ENCODE measurements at regions not wholly inside any gene's neighbourhood (a gene's known extent, or its start where the extent isn't known, plus 50 kb on each side); places are given as distances from the start of the nearest gene placed in this dataset.

GRCh38 chr7:8923164-8923806, 489.9 kb downstream of the NXPH1 start:
- H3K4me1 ChIP-seq, result no peaks in the 10 kb centered on the region
- no peaks in the 10 kb centered on the region for H3K79me2 ChIP-seq
- no peaks in the 10 kb centered on the region for H3K27me3 ChIP-seq (ENCODE audit: control insufficient read depth, insufficient read depth, low read length)
- H3K4me2 ChIP-seq (ENCODE audit: low read length), result no peak overlapping the region
- no peak overlapping the region for H3K4me3 ChIP-seq (ENCODE audit: low read depth, low read length)
- no peak overlapping the region for H3K9ac ChIP-seq
- TF ChIP-seq, protein P1, sequence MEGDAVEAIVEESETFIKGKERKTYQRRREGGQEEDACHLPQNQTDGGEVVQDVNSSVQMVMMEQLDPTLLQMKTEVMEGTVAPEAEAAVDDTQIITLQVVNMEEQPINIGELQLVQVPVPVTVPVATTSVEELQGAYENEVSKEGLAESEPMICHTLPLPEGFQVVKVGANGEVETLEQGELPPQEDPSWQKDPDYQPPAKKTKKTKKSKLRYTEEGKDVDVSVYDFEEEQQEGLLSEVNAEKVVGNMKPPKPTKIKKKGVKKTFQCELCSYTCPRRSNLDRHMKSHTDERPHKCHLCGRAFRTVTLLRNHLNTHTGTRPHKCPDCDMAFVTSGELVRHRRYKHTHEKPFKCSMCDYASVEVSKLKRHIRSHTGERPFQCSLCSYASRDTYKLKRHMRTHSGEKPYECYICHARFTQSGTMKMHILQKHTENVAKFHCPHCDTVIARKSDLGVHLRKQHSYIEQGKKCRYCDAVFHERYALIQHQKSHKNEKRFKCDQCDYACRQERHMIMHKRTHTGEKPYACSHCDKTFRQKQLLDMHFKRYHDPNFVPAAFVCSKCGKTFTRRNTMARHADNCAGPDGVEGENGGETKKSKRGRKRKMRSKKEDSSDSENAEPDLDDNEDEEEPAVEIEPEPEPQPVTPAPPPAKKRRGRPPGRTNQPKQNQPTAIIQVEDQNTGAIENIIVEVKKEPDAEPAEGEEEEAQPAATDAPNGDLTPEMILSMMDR (IDR thresholded peaks at IDR 0.05), result no peak
- no peak overlapping the region for H2AFZ ChIP-seq
- no peak overlapping the region for H3K27ac ChIP-seq
- no peaks in the 10 kb centered on the region for H3K36me3 ChIP-seq (ENCODE audit: control insufficient read depth, insufficient read depth, low read length)
- no peaks in the 10 kb centered on the region for H3K9me3 ChIP-seq (ENCODE audit: control insufficient read depth, low read length)

- no peaks in the 10 kb centered on the region for H3K4me1 ChIP-seq
- no peaks in the 10 kb centered on the region for H3K79me2 ChIP-seq
- H3K4me2 ChIP-seq (ENCODE audit: low read length), result no peak overlapping the region
- no peak overlapping the region for H3K4me3 ChIP-seq (ENCODE audit: low read depth, low read length)
- H2AFZ ChIP-seq, result no peak overlapping the region
- no peaks in the 10 kb centered on the region for H3K27me3 ChIP-seq (ENCODE audit: control insufficient read depth, insufficient read depth, low read length)
- H3K27ac ChIP-seq, result no peak overlapping the region
- H3K36me3 ChIP-seq (ENCODE audit: control insufficient read depth, insufficient read depth, low read length), result no peaks in the 10 kb centered on the region
- H3K9ac ChIP-seq, result no peak overlapping the region
- no peaks in the 10 kb centered on the region for H3K9me3 ChIP-seq (ENCODE audit: control insufficient read depth, low read length)
- TF ChIP-seq, protein P1 (IDR thresholded peaks at IDR 0.05), result no peak
Observed at GRCh38 chr7:8931906-8932646, 498.7 kb downstream of the NXPH1 start.

- Histone ChIP-seq H3K4me1 (no peaks in the 10 kb centered on the region), H3K9me3 (ENCODE audit: control insufficient read depth, low read length) (no peaks in the 10 kb centered on the region), H2AFZ (no peak overlapping the region), H3K79me2 (no peaks in the 10 kb centered on the region), H3K4me3 (ENCODE audit: low read depth, low read length) (no peak overlapping the region), H3K4me2 (ENCODE audit: low read length) (no peak overlapping the region), H3K27ac (no peak overlapping the region), H3K36me3 (ENCODE audit: control insufficient read depth, insufficient read depth, low read length) (no peaks in the 10 kb centered on the region), H3K27me3 (ENCODE audit: control insufficient read depth, insufficient read depth, low read length) (no peaks in the 10 kb centered on the region), H3K9ac (no peak overlapping the region)
- TF ChIP-seq, protein P1 (IDR thresholded peaks at IDR 0.05), result no peak
Observed at GRCh38 chr7:8932751-8933150, 499.3 kb downstream of the NXPH1 start.

DNA sequence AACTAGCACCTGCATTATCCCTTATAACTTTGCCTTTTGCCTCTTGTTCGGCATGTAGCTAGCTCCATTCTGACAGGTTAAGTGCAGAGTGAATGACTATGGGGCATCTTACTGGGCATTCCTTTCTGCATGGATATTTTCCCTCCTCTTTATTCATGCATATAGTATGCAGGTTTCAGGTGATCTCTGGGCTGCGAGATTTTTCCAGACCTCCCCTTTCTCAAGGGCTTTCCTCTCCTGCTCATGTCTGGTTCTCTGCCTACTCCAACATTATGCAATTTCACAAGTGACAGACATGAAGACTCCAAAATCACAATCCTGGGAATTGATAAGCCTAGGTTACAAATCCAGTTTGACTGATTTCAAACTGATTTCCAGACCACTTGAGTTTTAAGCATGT, 503.8 kb downstream of the NXPH1 start:
- H3K9ac ChIP-seq, result no peak overlapping the region
- TF ChIP-seq, protein P1 (IDR thresholded peaks at IDR 0.05), result no peak
- H3K27ac ChIP-seq, result no peak overlapping the region
- no peaks in the 10 kb centered on the region for H3K36me3 ChIP-seq (ENCODE audit: control insufficient read depth, insufficient read depth, low read length)
- no peak overlapping the region for H2AFZ ChIP-seq
- no peak overlapping the region for H3K4me2 ChIP-seq (ENCODE audit: low read length)
- H3K4me1 ChIP-seq, result no peaks in the 10 kb centered on the region
- no peaks in the 10 kb centered on the region for H3K9me3 ChIP-seq (ENCODE audit: control insufficient read depth, low read length)
- no peaks in the 10 kb centered on the region for H3K79me2 ChIP-seq
- no peaks in the 10 kb centered on the region for H3K27me3 ChIP-seq (ENCODE audit: control insufficient read depth, insufficient read depth, low read length)
- no peak overlapping the region for H3K4me3 ChIP-seq (ENCODE audit: low read depth, low read length)

Measured in parathyroid adenoma (tissue), 2 donors.